HG02571 (cell line): ENCODE measurements at regions not wholly inside any gene's neighbourhood (a gene's known extent, or its start where the extent isn't known, plus 50 kb on each side); places are given as distances from the start of the nearest gene placed in this dataset.
A peak's percentile ranks its signal among the peaks of the same experiment; 100 is the strongest.
"Not testable (repeated sequence)": the region's sequence is repeated elsewhere in the genome, so short reads cannot be mapped to it uniquely, and the experiment has no call there.

ENCODE experiments used
- ATAC-seq: cut with Tn5 transposase; IDR thresholded peaks from one replicate; pipeline ENCODE4 v1.9.1; 2021; ENCODE audit warnings: mild to moderate bottlenecking, moderate library complexity; ENCODE audit not compliant: unreplicated experiment

DNA sequence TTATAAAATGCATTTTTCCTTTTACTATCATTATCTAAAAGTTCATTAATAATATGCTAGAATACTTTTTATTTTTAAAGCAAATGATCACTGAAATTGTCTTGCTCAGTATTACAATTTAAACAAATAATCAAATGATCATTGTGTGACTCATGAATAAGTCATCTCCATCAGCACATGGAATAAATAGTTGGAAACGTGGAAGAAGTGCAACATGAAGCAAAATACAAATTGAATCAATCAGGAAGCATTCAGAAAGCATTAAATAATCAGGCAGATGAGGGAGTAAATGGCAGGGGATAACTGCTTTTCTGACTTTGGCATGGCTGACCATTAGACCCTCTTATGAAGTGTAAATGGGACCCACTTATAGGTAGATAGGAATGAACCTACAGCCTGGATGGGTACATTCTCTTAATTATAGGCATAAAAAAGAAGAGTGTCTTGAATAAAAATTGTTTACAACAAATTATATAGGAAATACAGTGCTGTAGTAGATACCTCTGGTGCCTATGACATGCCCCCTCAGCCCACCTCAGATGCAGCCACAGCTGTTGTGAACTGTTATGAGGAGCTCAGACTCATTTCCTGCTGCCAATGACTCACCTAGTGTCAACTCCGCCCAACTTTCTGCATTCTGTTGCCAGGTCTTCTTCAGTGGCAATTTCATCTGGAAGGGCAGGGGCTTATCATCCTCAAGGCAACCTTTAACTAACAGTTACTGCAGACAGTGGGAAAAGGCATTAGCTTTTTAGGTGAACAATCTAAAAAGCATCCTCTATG lies 936.0 kb downstream of the TRIB2 start:
- ATAC-seq = no peak

DNA sequence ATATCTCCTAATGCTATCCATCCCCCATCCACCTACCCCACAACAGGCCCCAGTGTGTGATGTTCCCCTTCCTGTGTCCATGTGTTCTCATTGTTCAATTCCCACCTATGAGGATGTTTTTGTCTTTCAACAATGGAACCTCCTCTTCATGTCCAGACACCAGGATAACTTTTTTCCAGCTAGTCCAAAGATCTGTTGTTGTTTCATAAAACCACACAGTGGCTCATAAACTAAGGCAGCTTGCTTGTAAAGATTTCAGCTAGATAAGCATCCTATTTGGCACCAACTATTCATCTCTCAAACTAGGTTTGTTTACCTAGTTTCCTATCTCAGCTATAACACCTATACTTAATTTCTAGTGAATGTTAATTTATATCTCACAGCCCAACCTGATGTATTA lies 937.7 kb downstream of the TRIB2 start:
- no peak for ATAC-seq

DNA sequence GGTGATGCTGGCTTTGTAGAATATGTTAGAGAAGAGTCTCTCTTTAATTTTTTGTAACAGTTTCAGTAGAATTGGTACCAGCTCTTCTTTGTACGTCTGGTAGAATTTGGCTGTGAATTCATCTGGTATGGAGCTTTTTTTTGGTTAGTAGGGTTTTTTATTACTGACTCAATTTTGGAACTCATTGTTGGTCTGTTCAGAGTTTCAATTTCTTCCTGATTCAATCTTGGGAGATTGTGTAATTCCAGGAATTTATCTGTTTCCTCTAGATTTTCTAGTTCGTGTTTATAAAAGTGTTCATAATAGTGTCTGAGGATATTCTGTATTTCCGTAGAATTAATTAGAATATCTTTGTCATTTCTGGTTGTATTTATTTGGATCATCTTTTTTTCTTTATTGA lies 943.5 kb downstream of the TRIB2 start:
- ATAC-seq = no peak

DNA sequence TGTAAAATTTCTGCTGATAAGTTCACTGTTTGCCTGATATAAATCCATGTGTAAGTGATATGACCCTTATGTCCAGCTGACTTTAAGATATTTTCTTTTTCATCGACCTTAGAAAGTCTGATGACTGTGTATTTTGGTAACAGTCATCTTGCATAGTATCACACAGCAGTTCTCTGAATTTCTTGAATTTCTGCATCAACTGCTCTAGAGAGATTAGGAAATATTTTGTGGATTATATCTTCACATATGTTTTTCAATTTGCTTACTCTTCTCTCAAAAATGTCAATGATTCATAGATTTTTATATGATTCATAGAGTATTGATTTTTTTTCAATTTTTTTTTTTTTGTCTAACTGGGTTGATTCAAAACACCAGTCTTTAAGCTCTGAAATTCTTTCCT lies 945.3 kb downstream of the TRIB2 start:
- ATAC-seq = no peak

DNA sequence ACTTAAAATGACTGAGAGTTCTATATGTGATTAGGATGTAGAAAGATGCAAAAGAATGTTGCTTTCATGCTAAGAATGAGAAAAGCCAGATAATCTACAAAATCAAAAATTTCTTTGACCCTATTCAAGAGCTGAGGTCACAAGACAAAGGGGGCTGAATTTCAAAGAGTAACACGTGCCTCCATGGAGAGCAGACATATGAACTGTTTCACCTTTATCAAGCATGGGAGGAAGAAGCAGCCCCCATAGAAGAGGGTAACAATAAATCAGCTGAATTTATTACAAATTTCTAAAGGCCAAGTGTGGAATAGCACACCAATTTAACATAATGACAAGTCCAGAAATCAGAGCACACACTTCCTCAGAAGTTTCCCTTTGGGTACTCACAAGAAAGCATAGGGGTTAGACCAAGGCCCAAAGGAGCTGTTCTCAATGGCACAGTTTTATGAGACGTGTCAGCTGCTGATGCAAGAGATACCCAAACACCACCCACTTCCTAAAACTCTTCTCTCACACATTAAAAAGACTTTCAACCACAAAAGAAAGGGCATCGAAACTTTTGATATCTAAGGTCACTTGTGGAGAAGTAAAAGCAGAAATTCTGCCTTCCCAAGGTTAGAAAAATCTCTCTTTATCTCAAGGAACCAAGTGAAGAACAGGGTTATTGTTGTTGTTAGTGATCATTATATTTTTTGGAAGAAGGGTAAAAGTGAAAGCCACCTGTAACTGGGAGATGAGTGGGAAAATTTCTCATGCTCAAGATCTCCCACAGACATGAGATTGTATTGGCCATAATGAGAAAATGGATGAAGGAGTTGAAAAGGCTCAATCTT lies 950.1 kb downstream of the TRIB2 start:
- peak; percentile 72 for ATAC-seq

DNA sequence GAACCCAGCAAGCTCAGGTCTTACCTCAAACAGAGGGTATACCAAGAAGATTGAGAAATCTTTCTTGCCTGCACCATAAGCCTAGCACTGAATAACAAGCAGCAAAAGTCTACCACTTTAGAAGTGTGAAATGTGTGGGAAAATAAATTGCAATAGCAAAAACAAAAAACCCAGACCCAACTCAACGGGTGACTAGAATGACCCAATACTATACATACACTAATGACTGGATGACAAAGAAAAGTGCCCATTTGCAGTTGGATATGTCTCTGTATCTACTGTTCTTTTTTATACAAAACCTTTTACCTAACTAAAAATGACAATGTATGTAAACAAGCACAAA lies 950.6 kb downstream of the TRIB2 start:
- no peak for ATAC-seq

DNA sequence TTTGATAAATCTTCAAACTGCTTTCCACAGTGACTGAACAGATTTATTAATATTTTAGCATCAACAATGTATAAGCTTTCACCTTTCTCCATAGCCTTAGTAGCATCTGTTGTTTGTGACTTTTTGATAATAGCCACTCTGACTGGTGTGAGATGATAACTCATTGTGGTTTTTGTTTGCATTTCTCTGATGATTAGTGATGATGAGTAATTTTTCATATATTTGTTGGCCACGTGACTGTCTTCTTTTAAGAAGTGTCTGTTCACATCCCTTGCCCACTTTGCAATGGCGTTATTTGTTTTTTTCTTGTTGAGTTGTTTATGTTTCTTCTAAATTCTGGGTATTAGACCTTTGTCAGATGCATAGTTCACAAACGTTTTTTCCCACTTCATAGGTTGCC lies 952.9 kb downstream of the TRIB2 start:
- ATAC-seq = no peak

DNA sequence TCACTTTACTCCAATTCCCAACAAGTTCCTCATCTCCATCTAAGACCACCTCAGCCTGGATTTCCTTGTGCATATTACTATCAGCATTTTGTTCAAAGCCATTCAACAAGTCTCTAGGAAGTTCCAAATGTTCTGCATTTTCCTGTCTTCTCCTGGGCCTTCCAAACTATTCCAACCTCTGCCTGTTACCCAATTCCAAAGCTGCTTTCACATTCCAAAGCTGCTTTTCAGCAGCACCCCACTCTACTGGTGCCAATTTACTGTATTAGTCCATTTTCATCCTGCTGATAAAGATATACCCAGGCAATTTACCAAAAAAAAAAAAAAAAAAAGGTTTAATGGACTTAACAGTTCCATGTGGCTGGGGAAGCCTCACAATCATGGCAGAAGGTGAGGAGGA lies 957.1 kb downstream of the TRIB2 start:
- not testable (repeated sequence) for ATAC-seq

DNA sequence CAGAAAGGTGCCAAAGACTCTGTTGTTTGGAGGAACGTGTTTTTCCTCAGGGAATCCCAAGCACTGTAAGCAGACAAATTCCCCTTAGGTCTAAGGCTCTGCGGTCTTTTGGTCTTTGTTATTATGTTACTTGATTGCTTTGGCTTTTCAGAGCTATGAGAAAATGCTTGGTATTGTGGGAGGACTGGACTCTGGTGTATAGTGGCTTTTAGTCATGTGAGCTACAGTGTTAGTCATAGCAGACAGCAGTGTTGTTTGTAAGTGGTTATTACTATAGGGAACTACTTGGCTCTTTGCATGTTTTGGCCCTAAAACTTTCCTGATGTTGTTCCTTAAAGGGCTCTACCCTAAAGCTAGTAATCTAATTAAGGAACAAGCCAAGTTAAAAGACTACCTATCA lies 956.2 kb upstream of the LRATD1 start:
- ATAC-seq = no peak

DNA sequence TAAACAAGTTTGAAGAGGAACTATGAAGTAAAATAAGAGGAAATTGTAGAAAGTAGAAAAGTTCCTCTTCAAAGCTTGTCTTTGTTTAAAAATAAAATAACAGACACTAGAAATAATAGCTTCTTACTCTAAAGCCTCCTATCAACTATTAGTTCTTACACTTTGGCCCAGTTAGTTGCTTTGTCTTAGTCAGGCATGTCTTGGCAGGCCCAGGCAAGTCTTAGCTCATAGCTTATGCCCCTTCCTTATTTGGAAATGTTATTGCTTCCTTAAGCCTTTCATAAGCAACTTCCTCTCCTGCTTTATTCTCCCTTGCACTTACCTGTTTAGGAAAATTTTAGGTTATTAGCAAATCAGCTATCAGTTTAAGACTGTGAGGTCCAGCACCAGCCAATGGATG lies 950.6 kb upstream of the LRATD1 start:
- no peak for ATAC-seq

DNA sequence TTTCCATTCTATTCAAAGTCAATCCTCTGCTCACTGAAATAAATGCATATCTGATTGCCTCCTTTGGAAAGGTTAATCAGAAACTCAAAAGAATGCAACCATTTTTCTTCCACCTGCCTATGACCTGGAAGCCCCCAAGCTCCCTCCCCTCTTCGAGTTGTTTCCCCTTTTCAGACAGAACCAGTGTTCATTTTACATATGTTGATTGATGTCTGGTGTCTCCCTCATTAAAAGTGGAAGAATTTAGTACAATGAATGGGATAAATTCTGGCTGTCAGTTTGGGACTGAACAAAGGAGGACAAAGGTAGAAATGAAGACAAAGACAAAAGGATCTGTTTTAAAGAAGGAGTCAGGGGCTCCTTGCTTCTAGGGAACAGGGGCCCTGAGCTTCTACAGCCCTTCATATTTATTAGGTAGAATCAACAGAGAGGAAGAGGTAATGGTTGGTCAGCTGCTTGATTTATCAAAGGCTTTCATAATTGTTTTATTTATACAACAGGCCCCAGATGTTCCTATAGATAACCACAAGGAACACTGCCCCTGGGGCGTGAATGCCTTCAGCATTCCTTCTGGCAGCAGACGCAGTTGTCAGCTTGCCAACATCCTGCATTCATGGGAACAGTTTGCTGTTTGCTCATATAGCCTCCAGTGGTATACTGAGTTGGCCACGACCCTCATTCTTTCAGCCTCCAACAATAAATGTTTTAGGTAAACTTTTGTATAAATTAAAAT lies 949.8 kb upstream of the LRATD1 start:
- no peak for ATAC-seq

DNA sequence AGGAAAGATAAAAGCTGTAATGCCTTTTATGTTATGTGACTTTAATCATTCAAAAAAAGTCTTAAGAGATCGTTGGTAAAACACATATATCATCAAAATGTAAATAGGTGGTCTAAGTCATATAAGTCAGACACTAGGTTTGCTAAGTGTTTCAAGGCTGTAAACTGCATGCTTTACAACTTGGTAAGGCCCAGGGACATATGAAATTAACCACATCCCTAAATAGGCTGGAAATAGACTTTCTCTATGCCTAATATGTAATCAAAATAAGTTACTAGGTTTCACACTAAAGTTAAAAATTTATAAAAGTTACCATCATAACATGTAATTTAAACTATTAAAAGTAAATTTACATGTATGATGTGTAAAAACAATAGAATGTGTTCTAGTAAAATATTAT lies 946.3 kb upstream of the LRATD1 start:
- no peak for ATAC-seq

DNA sequence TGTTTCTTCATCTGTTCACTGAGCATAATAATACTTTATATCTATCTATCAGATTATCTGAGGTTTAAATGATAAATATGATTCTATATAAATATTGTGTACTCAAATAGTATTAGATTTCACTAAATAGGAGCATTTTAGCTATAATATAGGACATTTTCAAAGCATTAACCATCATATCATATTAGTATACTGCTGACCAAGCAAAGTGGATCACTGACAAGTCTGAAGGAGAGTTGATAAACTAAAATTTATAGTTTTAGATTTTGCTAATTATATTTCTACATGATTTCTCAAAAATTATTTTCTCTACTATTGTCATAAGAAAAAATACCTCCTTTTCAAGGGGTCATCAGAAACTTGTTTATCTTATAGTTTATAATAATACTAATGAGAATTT lies 937.8 kb upstream of the LRATD1 start:
- ATAC-seq = no peak

DNA sequence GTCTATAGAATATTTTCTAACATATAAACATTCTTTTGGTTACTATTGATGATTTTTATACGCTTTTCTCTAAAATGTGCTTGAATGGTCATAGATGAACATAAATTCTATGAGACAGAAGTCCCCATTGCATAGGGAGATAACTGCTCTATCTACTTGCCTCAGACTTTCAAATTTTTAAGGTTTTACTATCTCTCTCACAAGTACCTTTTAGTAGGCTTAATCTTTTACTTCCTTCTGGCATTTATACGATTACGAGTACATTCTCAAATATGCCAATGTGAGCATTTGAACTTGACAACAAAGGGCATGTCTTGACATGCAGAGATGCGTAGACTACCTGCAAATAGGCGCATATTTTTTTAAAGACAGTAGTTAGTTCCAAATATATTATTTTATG lies 935.9 kb upstream of the LRATD1 start:
- ATAC-seq = no peak

DNA sequence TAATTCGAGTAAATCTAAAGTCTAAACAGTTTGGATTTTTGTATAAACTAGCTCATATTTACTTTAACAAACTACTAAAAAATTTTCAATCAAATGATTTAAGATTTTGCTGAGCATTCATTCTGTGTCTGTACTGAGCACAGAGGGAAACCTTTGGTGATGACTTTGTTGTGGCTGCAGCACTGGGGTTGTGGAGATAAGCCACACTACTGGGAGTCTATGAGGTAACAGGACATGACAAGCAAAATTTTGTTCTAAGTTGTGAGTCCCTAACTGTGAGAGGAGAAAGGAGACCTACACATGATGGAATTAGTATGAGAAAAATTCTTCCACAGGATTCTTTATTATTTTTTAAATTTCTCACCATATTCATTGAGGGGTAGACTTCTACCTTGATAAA lies 933.7 kb upstream of the LRATD1 start:
- no peak for ATAC-seq

DNA sequence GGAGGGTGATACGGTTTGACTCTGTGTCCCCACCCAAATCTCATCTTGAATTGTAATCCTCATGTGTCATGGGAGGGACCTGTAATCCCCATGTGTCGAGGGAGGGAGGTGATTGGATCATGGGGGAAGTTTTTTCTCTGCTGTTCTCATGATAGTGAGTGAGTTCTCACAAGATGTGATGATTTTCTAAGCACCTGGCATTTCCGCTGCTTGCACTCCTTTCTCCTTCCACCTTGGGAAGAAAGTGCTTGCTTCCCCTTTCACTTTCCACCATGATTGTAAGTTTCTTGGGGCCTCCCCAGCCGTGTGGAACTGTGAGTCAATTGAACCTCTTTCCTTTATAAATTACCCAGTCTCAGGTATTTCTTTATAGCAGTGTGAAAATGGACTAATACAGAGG lies 932.6 kb upstream of the LRATD1 start:
- ATAC-seq = not testable (repeated sequence)

DNA sequence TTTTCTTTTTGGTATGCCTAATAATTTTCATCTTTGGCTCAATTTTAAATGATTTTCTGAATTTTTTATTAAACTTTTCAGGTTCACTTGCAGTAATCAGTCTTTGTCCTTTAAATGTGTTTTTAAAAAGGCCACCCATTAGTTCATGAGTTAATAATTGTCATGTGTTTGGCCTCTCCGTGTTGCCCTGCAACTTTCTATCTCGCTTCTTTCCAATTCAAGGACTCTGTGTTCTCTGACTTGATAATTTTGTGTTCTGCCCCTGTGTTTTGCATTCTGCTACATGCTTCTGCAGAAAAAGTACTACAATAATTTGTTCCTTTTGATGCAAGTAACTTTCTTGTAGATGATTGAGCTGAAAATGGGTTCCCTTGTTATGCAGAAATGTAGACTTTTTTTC lies 921.4 kb upstream of the LRATD1 start:
- no peak for ATAC-seq

DNA sequence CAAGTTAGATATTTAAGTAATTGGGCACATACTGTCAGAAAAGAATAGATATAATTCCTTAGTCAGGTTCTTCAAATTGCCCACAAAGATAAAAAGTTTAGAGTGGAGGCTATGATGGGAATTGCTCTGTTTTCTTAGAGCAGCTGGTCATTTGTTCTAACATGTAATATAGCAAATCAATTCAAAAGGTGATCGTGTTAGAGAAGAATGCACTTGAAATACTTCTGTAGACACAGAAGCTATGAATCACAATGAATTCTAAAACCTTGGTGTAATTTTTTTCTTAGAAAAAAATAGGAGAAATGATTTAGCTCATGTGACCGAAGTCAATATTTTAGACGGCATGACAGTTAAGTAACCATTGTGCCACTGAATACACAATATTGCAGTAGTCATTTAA lies 918.1 kb upstream of the LRATD1 start:
- ATAC-seq = no peak

DNA sequence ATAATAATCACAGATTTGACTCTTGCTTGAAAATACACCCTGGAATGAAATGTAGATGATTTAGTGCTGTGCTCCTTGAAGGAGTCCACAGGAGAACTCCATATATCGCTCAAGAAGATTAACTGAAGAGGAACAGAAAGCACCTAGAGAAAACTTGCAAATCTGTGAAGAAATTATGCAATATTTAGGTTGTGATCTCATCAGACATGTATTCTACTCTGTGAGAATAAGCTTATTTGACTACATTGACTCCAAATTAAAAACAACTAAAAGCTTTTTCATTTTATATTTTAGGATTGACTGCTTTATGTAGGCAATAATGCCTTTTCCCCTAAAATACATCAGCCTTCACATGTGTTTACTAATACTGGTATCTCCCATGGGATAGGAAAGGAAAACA lies 906.6 kb upstream of the LRATD1 start:
- ATAC-seq = no peak

DNA sequence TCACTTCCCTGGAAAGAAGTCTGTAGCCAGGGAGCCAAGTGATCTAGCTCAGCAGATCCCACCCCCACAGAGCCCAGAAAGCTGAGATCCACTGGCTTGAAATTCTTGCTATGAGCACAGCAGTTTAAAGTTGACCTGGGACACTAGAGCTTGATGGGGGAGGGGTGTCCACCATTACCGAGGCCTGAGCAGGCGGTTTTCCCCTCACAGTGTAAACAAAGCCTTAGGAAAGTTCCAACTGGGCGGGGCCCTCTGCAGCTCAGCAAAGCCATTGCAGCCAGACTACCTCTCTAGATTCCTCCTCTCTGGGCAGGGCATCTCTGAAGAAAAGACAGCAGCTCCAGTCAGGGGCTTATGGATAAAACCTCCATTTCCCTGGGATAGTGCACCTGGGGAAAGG lies 887.2 kb upstream of the LRATD1 start:
- no peak for ATAC-seq

DNA sequence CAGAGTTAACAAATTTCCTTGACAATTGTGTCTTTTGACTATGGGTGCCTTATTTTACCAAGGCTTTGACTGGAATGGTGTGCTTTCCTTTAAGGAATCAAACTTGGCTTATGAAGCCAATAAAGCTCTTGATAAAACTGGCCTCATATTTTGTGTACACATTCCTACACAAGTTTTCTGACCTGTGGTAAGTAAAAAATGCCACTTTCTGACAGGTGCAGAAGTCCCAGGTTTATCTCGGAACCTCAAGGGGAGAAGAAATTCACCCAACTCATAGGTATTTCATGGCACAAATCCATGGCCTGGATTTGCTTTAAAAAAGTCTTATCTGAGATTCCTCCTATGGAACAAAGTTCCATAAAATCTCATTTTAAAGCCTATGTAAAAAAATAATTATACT lies 880.6 kb upstream of the LRATD1 start:
- ATAC-seq = no peak

DNA sequence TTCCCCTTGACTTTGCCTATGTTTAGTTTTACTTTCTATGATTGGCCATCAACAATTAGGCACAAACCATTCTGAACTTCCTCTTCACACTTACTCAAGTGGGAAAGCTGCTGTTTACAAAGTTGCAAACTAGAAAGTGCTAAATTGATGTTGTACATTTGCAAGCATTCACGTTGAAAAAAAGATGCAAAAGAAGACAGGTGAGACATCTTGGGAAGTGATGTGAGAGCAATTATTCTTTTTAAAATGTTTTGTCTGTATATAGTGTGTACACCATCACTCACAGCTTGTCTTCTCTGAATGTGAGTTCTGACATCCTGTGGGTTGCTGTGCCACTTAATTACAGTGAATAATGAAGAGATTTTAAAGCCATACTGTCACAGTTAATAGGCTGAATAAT lies 874.1 kb upstream of the LRATD1 start:
- no peak for ATAC-seq
